Mucosa of rectum (tissue), 2 donors: ENCODE measurements at regions not wholly inside any gene's neighbourhood (a gene's known extent, or its start where the extent isn't known, plus 50 kb on each side); places are given as distances from the start of the nearest gene placed in this dataset.

ENCODE experiments used
- H3K27ac ChIP-seq, 2 donors: one replicate each; pipeline ENCODE4 v1.7.0; 2013; ENCODE audit warnings: inconsistent platforms in 2 of 2, low read depth in 2 of 2, low read length in 2 of 2
- H3K27me3 ChIP-seq, 2 donors: one replicate each; pipeline ENCODE4 v1.7.0; 2013; ENCODE audit warnings: low read length in 2 of 2; ENCODE audit not compliant: control insufficient read depth in 2 of 2, insufficient read depth in 2 of 2
- H3K36me3 ChIP-seq, 2 donors: one replicate each; pipeline ENCODE4 v1.7.0; 2013; ENCODE audit warnings: low read length in 2 of 2; ENCODE audit not compliant: control insufficient read depth in 2 of 2, insufficient read depth in 2 of 2
- H3K4me1 ChIP-seq, 2 donors: one replicate each; pipeline ENCODE4 v1.7.0; 2013; ENCODE audit warnings: low read length in 2 of 2, mild to moderate bottlenecking in 1 of 2; ENCODE audit not compliant: control insufficient read depth in 2 of 2, insufficient read depth in 2 of 2
- H3K4me3 ChIP-seq, 2 donors: one replicate each; pipeline ENCODE4 v1.7.0; 2013; ENCODE audit warnings: low read length in 2 of 2
- H3K9ac ChIP-seq, 2 donors: one replicate each; pipeline ENCODE4 v1.7.0; 2013; ENCODE audit warnings: low read length in 2 of 2, low read depth in 1 of 2, mild to moderate bottlenecking in 1 of 2
- H3K9me3 ChIP-seq, 2 donors: one replicate each; pipeline ENCODE4 v1.7.0; 2013; ENCODE audit warnings: low read length in 2 of 2; ENCODE audit not compliant: control insufficient read depth in 2 of 2
- donor health status: healthy.
- donor health status: Normal muscosa, but diverticular disease.

- H3K27me3 ChIP-seq: no peaks in the 10 kb centered on the region
- no peak overlapping the region for H3K9ac ChIP-seq
- no peaks in the 10 kb centered on the region for H3K36me3 ChIP-seq
- no peak overlapping the region for H3K27ac ChIP-seq
- no peaks in the 10 kb centered on the region for H3K4me1 ChIP-seq
- no peaks in the 10 kb centered on the region for H3K9me3 ChIP-seq
- H3K4me3 ChIP-seq: no peak overlapping the region
Observed at GRCh38 chr13:90534617-90535370, 812.7 kb upstream of the MIR17HG start.

DNA sequence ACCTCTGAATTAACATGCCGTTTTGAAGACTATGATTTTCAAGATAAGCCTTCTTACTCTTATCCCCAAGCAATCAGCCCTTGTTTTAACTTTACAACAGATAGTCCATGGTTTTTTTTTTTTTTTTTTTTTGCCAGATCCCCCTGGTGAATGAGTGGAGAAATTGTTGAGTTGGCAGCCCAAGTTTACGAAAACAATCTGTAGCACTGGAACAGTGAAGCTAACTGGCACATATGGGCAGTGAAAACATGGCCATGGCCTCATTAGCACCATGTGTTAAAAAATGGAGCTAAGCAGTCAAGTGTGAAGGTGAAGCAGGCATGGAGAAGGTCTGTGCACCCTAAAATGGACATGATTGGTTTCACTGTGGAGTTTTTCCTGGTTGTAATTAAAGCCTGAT, 812.1 kb upstream of the MIR17HG start:
- Histone ChIP-seq H3K4me3 (no peak overlapping the region), H3K27me3 (no peaks in the 10 kb centered on the region), H3K27ac (no peak overlapping the region), H3K9me3 (no peaks in the 10 kb centered on the region), H3K9ac (no peak overlapping the region), H3K36me3 (no peaks in the 10 kb centered on the region), H3K4me1 (no peaks in the 10 kb centered on the region)

- Histone ChIP-seq H3K27me3 (no peaks in the 10 kb centered on the region), H3K27ac (no peak overlapping the region), H3K9ac (no peak overlapping the region), H3K4me3 (no peak overlapping the region), H3K9me3 (no peaks in the 10 kb centered on the region), H3K36me3 (no peaks in the 10 kb centered on the region), H3K4me1 (no peaks in the 10 kb centered on the region)
Observed at GRCh38 chr13:90538063-90538462, 809.4 kb upstream of the MIR17HG start.

GRCh38 chr13:90541346-90541745, 806.1 kb upstream of the MIR17HG start:
- H3K36me3 ChIP-seq: no peaks in the 10 kb centered on the region
- no peaks in the 10 kb centered on the region for H3K27me3 ChIP-seq
- H3K27ac ChIP-seq: no peak overlapping the region
- H3K4me1 ChIP-seq: no peaks in the 10 kb centered on the region
- H3K9me3 ChIP-seq: no peaks in the 10 kb centered on the region
- H3K9ac ChIP-seq: no peak overlapping the region
- no peak overlapping the region for H3K4me3 ChIP-seq

GRCh38 chr13:90542959-90543505, 804.5 kb upstream of the MIR17HG start:
- H3K27ac ChIP-seq: no peak overlapping the region
- peaks cover 0 to 2% of the 10 kb centered on the region in 2 donors for H3K9me3 ChIP-seq
- H3K27me3 ChIP-seq: no peaks in the 10 kb centered on the region
- H3K4me3 ChIP-seq: no peak overlapping the region
- H3K36me3 ChIP-seq: no peaks in the 10 kb centered on the region
- H3K4me1 ChIP-seq: no peaks in the 10 kb centered on the region
- no peak overlapping the region for H3K9ac ChIP-seq

DNA sequence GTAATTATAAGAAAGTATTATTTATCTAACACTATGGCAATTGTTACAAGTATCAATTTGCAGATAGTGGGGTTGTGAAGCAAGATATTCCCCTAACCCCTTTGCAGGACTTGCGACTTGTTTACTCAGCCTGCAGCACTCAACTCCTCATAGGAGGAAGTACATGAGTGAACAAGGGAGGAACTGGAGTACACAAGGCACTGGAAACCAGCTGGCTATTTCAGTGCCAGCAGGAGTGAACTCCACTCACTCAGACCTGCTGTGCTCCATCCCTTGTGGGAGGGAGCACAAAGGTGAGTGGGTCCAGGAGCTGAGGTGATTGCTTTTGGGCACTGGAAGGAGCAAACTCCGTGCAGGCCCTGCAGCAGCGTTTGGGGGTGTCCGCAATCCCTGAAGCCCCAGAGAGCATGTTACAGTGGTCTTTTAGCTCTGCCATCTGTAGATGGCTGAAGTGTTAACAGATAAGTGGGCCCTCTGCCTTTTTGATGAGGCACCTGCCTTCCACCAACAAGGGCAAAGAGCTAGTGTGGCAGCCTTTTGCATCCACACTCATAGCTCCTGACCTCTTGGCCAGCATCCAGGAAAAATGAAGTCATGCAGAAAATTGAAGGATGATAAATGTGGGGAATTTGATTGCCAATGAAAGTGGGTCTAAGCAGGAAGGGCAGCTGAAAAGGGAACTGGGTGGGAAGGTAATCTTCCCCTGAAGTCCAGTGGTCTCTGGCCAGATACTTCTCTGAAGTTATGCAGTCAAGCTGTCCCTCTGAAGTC, 802.2 kb upstream of the MIR17HG start:
- H3K9me3 ChIP-seq: peaks cover 0 to 2% of the 10 kb centered on the region in 2 donors
- no peak overlapping the region for H3K9ac ChIP-seq
- no peaks in the 10 kb centered on the region for H3K27me3 ChIP-seq
- H3K4me1 ChIP-seq: no peaks in the 10 kb centered on the region
- H3K27ac ChIP-seq: no peak overlapping the region
- H3K36me3 ChIP-seq: no peaks in the 10 kb centered on the region
- no peak overlapping the region for H3K4me3 ChIP-seq

DNA sequence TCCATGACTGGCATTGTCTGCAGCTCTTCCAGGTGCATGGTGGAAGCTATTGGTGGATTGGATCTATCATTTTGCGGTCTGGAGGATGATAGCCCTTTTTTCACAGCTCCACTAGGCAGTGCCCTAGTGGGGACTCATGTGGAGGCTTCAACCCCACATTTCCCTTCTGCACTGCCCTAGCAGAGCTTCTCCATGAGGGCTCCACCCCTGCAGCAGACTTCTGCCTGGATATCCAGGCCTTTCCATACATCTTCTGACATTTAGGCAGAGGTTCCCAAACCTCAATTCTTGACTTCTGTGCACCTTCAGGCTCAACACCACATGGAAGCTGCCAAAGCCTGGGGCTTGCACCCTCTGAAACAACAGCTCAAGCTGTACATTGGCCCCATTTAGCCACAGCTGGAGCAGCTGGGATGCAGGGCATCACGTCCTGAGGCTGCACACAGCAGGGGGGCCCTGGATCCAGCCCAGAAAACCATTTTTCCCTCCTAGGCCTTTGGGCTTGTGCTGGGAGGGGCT, 800.2 kb upstream of the MIR17HG start:
- Histone ChIP-seq H3K27me3 (no peaks in the 10 kb centered on the region), H3K9me3 (peaks cover 0 to 2% of the 10 kb centered on the region in 2 donors), H3K4me1 (no peaks in the 10 kb centered on the region), H3K27ac (no peak overlapping the region), H3K36me3 (no peaks in the 10 kb centered on the region), H3K9ac (no peak overlapping the region), H3K4me3 (no peak overlapping the region)

- H3K4me1 ChIP-seq: no peaks in the 10 kb centered on the region
- H3K36me3 ChIP-seq: no peaks in the 10 kb centered on the region
- no peaks in the 10 kb centered on the region for H3K27me3 ChIP-seq
- H3K9ac ChIP-seq: no peak overlapping the region
- H3K4me3 ChIP-seq: no peak overlapping the region
- H3K27ac ChIP-seq: no peak overlapping the region
- peaks cover 0 to 2% of the 10 kb centered on the region in 2 donors for H3K9me3 ChIP-seq
Observed at GRCh38 chr13:90551253-90551652, 796.2 kb upstream of the MIR17HG start.

DNA sequence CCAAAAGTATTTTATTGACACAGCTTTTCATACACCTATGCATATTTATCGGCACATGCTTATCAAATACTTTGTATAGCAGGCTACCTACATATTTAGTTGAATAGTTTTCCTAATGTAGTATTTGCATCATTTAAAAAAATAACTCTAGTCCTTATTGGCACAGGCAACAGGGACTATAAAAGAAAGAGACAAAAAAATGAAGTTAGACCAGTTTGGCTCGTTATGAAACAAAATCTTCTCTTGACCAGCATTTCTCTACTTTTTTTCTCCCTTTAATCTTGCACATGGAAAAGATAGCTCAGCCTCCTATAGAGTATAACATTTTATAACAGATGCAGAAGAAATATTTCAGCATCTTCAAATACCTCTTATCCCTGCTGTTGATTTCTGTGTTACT, 794.8 kb upstream of the MIR17HG start:
- H3K36me3 ChIP-seq: no peaks in the 10 kb centered on the region
- no peaks in the 10 kb centered on the region for H3K27me3 ChIP-seq
- H3K4me1 ChIP-seq: no peaks in the 10 kb centered on the region
- H3K9me3 ChIP-seq: no peaks in the 10 kb centered on the region
- no peak overlapping the region for H3K9ac ChIP-seq
- no peak overlapping the region for H3K4me3 ChIP-seq
- no peak overlapping the region for H3K27ac ChIP-seq

- Histone ChIP-seq H3K9me3 (no peaks in the 10 kb centered on the region), H3K27me3 (no peaks in the 10 kb centered on the region), H3K27ac (no peak overlapping the region), H3K9ac (no peak overlapping the region), H3K36me3 (no peaks in the 10 kb centered on the region), H3K4me3 (no peak overlapping the region), H3K4me1 (no peaks in the 10 kb centered on the region)
Observed at GRCh38 chr13:90553159-90553558, 794.3 kb upstream of the MIR17HG start.
